ENCODE measurements at regions not wholly inside any gene's neighbourhood (a gene's known extent, or its start where the extent isn't known, plus 50 kb on each side); places are given as distances from the start of the nearest gene placed in this dataset.
A peak's percentile ranks its signal among the peaks of the same experiment; 100 is the strongest.
"Not testable (repeated sequence)": the region's sequence is repeated elsewhere in the genome, so short reads cannot be mapped to it uniquely, and the experiment has no call there.

GRCh38 chr3:69688400-69688799, 50.9 kb upstream of the MITF start:
- no peak for DNase-seq (ENCODE audit: low read depth in 2 of 3, low spot score in 1 of 3)

DNA sequence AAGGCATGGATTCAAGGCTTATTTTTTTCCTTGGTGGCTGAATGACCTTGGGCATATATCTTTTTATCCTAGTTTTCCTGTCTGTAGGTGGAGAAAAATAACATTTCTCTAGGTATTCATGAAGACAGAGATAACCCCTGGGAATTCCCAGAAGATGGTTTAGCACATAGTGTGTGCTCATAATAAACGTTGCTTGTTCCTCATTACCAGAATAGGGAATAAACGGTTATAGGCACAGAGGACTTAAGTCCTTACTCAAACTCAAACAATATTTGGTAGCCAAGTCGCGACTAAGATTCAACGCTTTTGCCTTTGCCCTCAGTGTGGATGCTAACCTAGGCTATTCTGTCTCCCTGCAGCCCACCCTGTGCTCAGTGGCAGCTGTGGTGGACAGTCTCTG, 51.6 kb upstream of the MITF start:
- DNase-seq (ENCODE audit: low read depth in 2 of 3, low spot score in 1 of 3) = no peak

DNA sequence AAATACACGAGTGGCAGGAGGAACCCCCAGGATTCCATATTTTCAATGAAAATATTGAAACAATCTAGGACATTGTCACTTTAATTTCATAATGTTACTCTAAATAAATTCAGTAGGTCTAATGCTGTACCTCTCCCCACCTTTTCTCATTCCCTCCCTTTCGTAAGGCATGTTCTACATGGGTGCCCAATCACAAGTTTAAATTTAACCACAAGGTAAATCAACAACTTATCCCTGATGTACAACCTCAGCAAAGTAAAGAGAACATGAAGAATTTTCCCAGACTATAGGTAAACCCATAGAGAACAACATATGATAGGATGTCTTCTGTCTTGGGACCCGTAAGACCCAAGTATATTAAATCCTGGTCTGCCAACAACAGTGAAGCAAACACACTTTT, 53.2 kb upstream of the MITF start:
- DNase-seq (ENCODE audit: low read depth in 2 of 3, low spot score in 1 of 3) = no peak

GRCh38 chr3:69684309-69684961, 54.8 kb upstream of the MITF start:
- DNase-seq (ENCODE audit: low read depth in 2 of 3, low spot score in 1 of 3) = no peak

- DNase-seq (ENCODE audit: low read depth in 2 of 3, low spot score in 1 of 3) = no peak
Measured at GRCh38 chr3:69683082-69683806, 56.0 kb upstream of the MITF start.

- not testable (repeated sequence) for DNase-seq (ENCODE audit: low read depth in 2 of 3, low spot score in 1 of 3)
Measured at GRCh38 chr3:69677456-69677855, 61.8 kb upstream of the MITF start.

- no peak for DNase-seq (ENCODE audit: low read depth in 2 of 3, low spot score in 1 of 3)
Measured at GRCh38 chr3:69675786-69676530, 63.3 kb upstream of the MITF start.

GRCh38 chr3:69674752-69675151, 64.5 kb upstream of the MITF start:
- DNase-seq (ENCODE audit: low read depth in 2 of 3, low spot score in 1 of 3) = no peak

DNA sequence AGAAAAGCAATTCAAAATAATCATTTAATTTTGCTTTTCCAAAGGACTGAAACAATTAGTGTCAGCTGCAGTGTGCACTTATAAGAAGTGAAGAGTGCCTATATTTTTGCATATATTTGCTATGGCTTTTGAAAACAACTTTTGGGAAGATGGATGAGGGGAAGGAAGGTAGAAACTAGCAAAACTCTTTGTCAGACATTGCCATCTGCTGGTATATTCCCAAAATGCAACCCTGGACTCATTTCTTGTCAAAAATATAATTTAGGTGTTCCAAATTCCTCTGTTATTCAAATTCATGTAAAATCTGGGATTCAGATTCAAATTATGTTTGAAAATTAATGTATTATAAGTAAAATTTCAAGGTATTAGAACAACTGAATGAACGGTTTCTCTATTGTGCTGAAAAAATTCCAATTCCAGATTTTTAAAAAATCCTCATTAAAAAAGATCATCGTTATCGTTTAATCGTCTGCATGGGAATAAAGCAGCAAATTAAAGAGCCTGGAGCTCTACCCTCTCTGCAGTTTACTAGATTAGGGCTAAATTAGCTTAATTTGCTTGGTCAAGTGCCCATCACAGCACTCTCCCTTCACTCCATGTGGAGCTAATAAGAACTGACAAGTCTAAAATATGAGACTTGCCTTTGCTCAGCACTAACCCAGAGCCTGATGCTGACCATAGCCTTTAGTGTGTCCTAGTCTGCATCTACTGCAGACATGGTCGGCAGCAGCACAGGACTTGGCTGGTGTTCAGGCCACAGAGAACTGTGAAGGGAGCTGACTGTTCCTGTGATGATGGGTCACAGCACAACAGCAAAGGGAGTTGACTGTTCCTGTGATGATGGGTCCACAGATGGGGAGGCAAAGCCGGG, 67.9 kb upstream of the MITF start:
- DNase-seq (ENCODE audit: low read depth in 2 of 3, low spot score in 1 of 3) = peak in 1 of 3 donors; percentile 19

DNA sequence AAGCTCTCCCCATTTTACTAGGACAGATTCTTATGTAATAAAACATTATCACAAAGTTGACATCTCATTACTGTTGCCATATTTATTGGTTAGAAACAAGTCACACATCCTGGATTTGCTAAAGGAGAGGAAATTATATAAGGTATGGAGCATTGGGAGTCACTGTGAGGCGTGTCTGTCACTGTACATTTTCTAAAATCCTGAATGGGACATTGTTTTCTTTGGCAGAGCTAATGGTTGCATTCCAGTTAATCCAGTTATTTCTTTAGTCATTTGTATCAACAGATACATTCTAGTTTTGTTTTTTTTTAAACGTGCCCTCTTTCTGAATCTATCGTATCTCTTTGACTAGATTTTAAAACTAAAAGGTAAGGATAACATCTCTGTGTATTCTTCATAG, 70.2 kb upstream of the MITF start:
- no peak for DNase-seq (ENCODE audit: low read depth in 2 of 3, low spot score in 1 of 3)

GRCh38 chr3:69665026-69665737, 74.1 kb upstream of the MITF start:
- DNase-seq (ENCODE audit: low read depth in 2 of 3, low spot score in 1 of 3) = no peak

- no peak for DNase-seq (ENCODE audit: low read depth in 2 of 3, low spot score in 1 of 3)
Measured at GRCh38 chr3:69660631-69661030, 78.6 kb upstream of the MITF start.

- no peak for DNase-seq (ENCODE audit: low read depth in 2 of 3, low spot score in 1 of 3)
Measured at GRCh38 chr3:69659180-69659910, 79.9 kb upstream of the MITF start.

DNA sequence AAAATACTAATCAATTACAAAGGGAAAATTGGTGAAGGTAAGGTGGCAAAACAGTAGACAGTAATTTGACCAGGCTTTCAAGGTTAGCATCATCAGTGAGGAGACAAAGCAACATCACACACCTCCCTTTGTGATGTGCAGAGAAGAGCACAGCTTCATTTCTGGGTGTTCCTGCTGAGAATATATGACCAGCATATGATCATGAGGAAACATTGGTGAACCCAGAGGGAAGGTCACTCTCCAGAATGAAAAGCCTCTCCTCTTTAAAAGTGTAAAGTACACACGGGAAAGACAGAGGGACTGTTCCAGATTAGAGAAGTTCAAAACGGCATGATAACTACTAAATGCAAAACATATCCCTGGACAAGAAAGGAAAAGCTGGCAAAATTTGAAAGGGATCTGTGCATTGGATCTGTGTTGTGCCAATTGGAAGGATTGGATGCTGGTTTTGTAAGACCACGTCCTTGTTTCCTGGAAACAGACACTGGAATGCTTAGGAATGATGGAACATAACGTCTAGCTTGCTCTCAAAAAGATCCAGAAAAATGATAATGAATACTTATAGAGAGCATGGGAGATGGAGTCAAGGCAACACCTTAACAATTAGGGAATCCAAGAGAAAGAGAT, 80.6 kb upstream of the MITF start:
- no peak for DNase-seq (ENCODE audit: low read depth in 2 of 3, low spot score in 1 of 3)

- DNase-seq (ENCODE audit: low read depth in 2 of 3, low spot score in 1 of 3) = not testable (repeated sequence)
Measured at GRCh38 chr3:69657030-69657429, 82.2 kb upstream of the MITF start.

- no peak for DNase-seq (ENCODE audit: low read depth in 2 of 3, low spot score in 1 of 3)
Measured at GRCh38 chr3:69651765-69652164, 87.5 kb upstream of the MITF start.

DNA sequence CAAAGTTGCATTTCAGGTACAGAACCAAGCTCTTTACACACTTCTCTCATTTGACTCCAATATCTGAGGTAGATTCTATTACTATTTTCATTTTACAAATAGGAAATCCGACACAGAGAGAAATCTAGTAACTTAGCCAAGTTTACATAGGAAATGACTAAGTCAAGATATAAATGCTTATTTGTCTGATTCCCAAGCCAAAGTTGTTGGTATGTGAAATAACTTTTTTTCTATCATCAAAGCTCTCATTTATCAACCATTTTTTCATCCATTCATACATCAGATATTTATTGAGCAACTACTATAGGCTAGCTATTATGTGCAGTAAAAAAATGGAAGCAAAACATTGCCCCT, 89.2 kb upstream of the MITF start:
- no peak for DNase-seq (ENCODE audit: low read depth in 2 of 3, low spot score in 1 of 3)

- no peak for DNase-seq (ENCODE audit: low read depth in 2 of 3, low spot score in 1 of 3)
Measured at GRCh38 chr3:69649120-69650065, 89.9 kb upstream of the MITF start.

Data from stimulated activated CD4-positive, alpha-beta T cell treated with anti-CD3 and anti-CD28 coated beads, Interleukin-12 subunit alpha, Interleukin-12 subunit beta, amount 100 ng/mL, for 48 hours (primary cell).